Lower lobe of right lung (tissue), 2 donors: ENCODE measurements at regions not wholly inside any gene's neighbourhood (a gene's known extent, or its start where the extent isn't known, plus 50 kb on each side); places are given as distances from the start of the nearest gene placed in this dataset.
A peak's percentile ranks its signal among the peaks of the same experiment; 100 is the strongest.

Source experiments
- ATAC-seq, 2 donors: fragments of 200-7000 bp; cut with Tn5 transposase; one replicate each; pipeline ENCODE4 v1.9.1; 2020 to 2022; ENCODE audit warnings: mild to moderate bottlenecking in 2 of 2, moderate library complexity in 2 of 2
- DNase-seq: peaks from one replicate; pipeline ENCODE4 v3.0.0-alpha.2; 2020
- H3K27ac ChIP-seq: fragments of 200-600 bp; one replicate; pipeline ENCODE4 v1.8.0; 2022
- H3K27me3 ChIP-seq: fragments of 200-600 bp; one replicate; pipeline ENCODE4 v1.8.0; 2022; ENCODE audit warnings: low read depth
- H3K36me3 ChIP-seq: fragments of 200-600 bp; one replicate; pipeline ENCODE4 v1.8.0; 2022; ENCODE audit warnings: mild to moderate bottlenecking
- H3K4me1 ChIP-seq: fragments of 200-600 bp; one replicate; pipeline ENCODE4 v1.8.0; 2022
- H3K4me3 ChIP-seq: fragments of 200-600 bp; one replicate; pipeline ENCODE4 v1.8.0; 2022; ENCODE audit warnings: mild to moderate bottlenecking
- H3K9me3 ChIP-seq: fragments of 200-600 bp; one replicate; pipeline ENCODE4 v1.8.0; 2022
- CTCF ChIP-seq: fragments of 200-600 bp; IDR thresholded peaks from one replicate; pipeline ENCODE4 v1.8.0; 2022; ENCODE audit warnings: antibody characterized with exemption, mild to moderate bottlenecking
- intact Hi-C: fragments of 100-400 bp; cut with DNase I; formaldehyde crosslinking; loops from one replicate; pipeline ENCODE4 v1.11.0; 2022
- donor health status: DM: no; HTN: yes; CAD: no; lungs with severe emphysema.

GRCh38 chr6:102390541-102390940, 997.0 kb downstream of the GRIK2 start:
- no peak for DNase-seq
- Histone ChIP-seq H3K9me3 (peaks cover 13% of the 10 kb centered on the region), H3K36me3 (no peaks in the 10 kb centered on the region), H3K27ac (no peak overlapping the region), H3K4me3 (no peak overlapping the region), H3K27me3 (no peaks in the 10 kb centered on the region), H3K4me1 (no peaks in the 10 kb centered on the region)
- intact Hi-C loops: no loop called here
- peak in 1 of 2 donors; percentile 32 for ATAC-seq
- TF ChIP-seq CTCF: no peak

- Histone ChIP-seq H3K27ac (no peak overlapping the region), H3K36me3 (no peaks in the 10 kb centered on the region), H3K4me3 (no peak overlapping the region), H3K4me1 (no peaks in the 10 kb centered on the region), H3K9me3 (peaks cover 13% of the 10 kb centered on the region), H3K27me3 (no peaks in the 10 kb centered on the region)
- ATAC-seq (peak in 1 of 2 donors; percentile 39), DNase-seq (peak; percentile 28)
- TF ChIP-seq CTCF: no peak
- intact Hi-C loops: no loop called here
These were observed 996.5 kb downstream of the GRIK2 start for GRCh38 chr6:102389994-102390393.

- no peaks in the 10 kb centered on the region for H3K27me3 ChIP-seq
- no peak for ATAC-seq
- H3K4me3 ChIP-seq: no peak overlapping the region
- H3K4me1 ChIP-seq: no peaks in the 10 kb centered on the region
- intact Hi-C loops: no loop called here
- TF ChIP-seq CTCF: no peak
- no peak overlapping the region for H3K27ac ChIP-seq
- no peak for DNase-seq
- no peaks in the 10 kb centered on the region for H3K36me3 ChIP-seq
- no peaks in the 10 kb centered on the region for H3K9me3 ChIP-seq
These were observed 994.0 kb downstream of the GRIK2 start for GRCh38 chr6:102387326-102388033.

GRCh38 chr6:102381203-102381602, 987.7 kb downstream of the GRIK2 start:
- H3K36me3 ChIP-seq: no peaks in the 10 kb centered on the region
- H3K9me3 ChIP-seq: no peaks in the 10 kb centered on the region
- ATAC-seq (no peak), DNase-seq (no peak)
- no peak overlapping the region for H3K27ac ChIP-seq
- no peak overlapping the region for H3K4me3 ChIP-seq
- intact Hi-C loops: no loop called here
- no peaks in the 10 kb centered on the region for H3K4me1 ChIP-seq
- H3K27me3 ChIP-seq: no peaks in the 10 kb centered on the region
- TF ChIP-seq CTCF: no peak

GRCh38 chr6:102356170-102356569, 962.7 kb downstream of the GRIK2 start:
- no peak for DNase-seq
- no peak for TF ChIP-seq CTCF
- Histone ChIP-seq H3K27ac (no peak overlapping the region), H3K4me3 (no peak overlapping the region), H3K27me3 (no peaks in the 10 kb centered on the region), H3K4me1 (no peaks in the 10 kb centered on the region), H3K9me3 (no peaks in the 10 kb centered on the region), H3K36me3 (no peaks in the 10 kb centered on the region)
- ATAC-seq: no peak
- intact Hi-C loops: no loop called here
